ENCODE measurements at regions not wholly inside any gene's neighbourhood (a gene's known extent, or its start where the extent isn't known, plus 50 kb on each side); places are given as distances from the start of the nearest gene placed in this dataset.
"Not testable (repeated sequence)": the region's sequence is repeated elsewhere in the genome, so short reads cannot be mapped to it uniquely, and the experiment has no call there.

DNA sequence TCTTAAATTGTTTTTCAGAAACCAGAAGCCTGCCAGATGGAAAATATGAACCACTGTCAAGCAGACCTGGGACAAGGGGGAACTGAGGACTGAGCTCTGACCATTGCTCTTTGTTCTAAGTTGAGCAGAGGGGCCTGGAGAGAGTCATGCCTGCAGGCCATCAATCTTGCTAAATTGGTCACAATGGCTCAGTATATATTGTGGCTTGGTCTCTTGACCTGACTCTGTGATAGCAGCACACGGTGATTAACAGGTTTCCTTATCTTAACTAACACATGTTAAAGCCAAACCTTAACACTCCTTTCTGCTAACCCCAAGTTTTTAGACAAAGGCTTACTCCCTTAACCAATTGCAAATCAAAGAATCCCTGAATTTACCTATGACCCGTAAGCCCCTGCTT, 1281.2 kb upstream of the NUDT12 start:
- 43 to 100% methylated on average over 1 to 2 of the region's 2 CpGs for WGBS, 2 experiments (ENCODE audit: insufficient coverage in 1 of 2, insufficient read length in 1 of 2)

DNA sequence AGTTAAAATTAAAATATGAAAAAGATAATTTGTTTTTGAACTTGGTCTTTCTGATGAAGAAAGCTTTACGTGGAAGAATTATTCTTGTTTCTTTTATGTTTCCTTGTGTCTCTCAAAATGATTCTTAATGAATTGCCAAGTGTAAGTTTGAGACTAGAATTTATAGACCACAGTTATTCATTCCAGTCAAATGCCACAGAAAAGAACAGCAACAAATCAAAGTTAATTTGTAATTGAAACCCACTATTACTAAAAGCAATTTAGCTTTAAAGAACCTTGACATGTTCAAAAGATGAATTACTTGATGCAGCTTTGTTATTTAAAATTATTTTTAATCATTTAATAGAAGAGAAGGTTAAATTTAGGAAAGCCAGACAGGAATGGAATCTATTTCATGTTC, 1277.7 kb upstream of the NUDT12 start:
- Histone ChIP-seq H3K36me3 (ENCODE audit: control insufficient read depth, insufficient read depth, low read length) (no peaks in the 10 kb centered on the region), H3K4me3 (ENCODE audit: low read length) (no peak overlapping the region), H3K27me3 (ENCODE audit: control insufficient read depth, insufficient read depth, low read length, poor library complexity, severe bottlenecking) (no peaks in the 10 kb centered on the region), H3K27ac (ENCODE audit: low read depth, low read length) (no peak overlapping the region), H3K9me3 (ENCODE audit: control insufficient read depth, low read length) (no peaks in the 10 kb centered on the region), H3K4me1 (ENCODE audit: control insufficient read depth, insufficient read depth, low read length) (no peaks in the 10 kb centered on the region), H3K9ac (ENCODE audit: extremely low read depth, low read length, poor library complexity, severe bottlenecking) (no peak overlapping the region)
- 74% methylated on average over 1 of the region's 1 CpG; no CpG with 5 or more reads in 1 of the 2 experiments for WGBS, 2 experiments (ENCODE audit: insufficient coverage in 1 of 2, insufficient read length in 1 of 2)
- no peak for DNase-seq
- Mint-ChIP-seq H3K36me3 (ENCODE audit: low read depth) (no peaks in the 10 kb centered on the region), H3K9me3 (no peaks in the 10 kb centered on the region), H3K4me1 (peaks cover 10% of the 10 kb centered on the region), H3K4me3 (no peak overlapping the region), H3K27me3 (ENCODE audit: insufficient read depth) (no peaks in the 10 kb centered on the region), H3K27ac (no peak overlapping the region)
- TF ChIP-seq, protein P1, sequence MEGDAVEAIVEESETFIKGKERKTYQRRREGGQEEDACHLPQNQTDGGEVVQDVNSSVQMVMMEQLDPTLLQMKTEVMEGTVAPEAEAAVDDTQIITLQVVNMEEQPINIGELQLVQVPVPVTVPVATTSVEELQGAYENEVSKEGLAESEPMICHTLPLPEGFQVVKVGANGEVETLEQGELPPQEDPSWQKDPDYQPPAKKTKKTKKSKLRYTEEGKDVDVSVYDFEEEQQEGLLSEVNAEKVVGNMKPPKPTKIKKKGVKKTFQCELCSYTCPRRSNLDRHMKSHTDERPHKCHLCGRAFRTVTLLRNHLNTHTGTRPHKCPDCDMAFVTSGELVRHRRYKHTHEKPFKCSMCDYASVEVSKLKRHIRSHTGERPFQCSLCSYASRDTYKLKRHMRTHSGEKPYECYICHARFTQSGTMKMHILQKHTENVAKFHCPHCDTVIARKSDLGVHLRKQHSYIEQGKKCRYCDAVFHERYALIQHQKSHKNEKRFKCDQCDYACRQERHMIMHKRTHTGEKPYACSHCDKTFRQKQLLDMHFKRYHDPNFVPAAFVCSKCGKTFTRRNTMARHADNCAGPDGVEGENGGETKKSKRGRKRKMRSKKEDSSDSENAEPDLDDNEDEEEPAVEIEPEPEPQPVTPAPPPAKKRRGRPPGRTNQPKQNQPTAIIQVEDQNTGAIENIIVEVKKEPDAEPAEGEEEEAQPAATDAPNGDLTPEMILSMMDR (conservative IDR thresholded peaks at IDR 0.05) = no peak

More for the DNA sequence above, 1281.2 kb upstream of the NUDT12 start:
- Histone ChIP-seq H3K4me1 (ENCODE audit: control insufficient read depth, insufficient read depth, low read length) (peaks cover 4% of the 10 kb centered on the region), H3K9ac (ENCODE audit: extremely low read depth, low read length, poor library complexity, severe bottlenecking) (no peak overlapping the region), H3K27me3 (ENCODE audit: control insufficient read depth, insufficient read depth, low read length, poor library complexity, severe bottlenecking) (no peaks in the 10 kb centered on the region), H3K36me3 (ENCODE audit: control insufficient read depth, insufficient read depth, low read length) (no peaks in the 10 kb centered on the region), H3K9me3 (ENCODE audit: control insufficient read depth, low read length) (peaks cover 3% of the 10 kb centered on the region), H3K27ac (ENCODE audit: low read depth, low read length) (no peak overlapping the region), H3K4me3 (ENCODE audit: low read length) (no peak overlapping the region)
- Mint-ChIP-seq H3K27me3 (ENCODE audit: insufficient read depth) (no peaks in the 10 kb centered on the region), H3K27ac (no peak overlapping the region), H3K4me1 (peaks cover 29% of the 10 kb centered on the region), H3K9me3 (peaks cover 6% of the 10 kb centered on the region), H3K36me3 (ENCODE audit: low read depth) (no peaks in the 10 kb centered on the region), H3K4me3 (no peak overlapping the region)
- no peak for DNase-seq
- TF ChIP-seq, protein P1 (conservative IDR thresholded peaks at IDR 0.05) = no peak

DNA sequence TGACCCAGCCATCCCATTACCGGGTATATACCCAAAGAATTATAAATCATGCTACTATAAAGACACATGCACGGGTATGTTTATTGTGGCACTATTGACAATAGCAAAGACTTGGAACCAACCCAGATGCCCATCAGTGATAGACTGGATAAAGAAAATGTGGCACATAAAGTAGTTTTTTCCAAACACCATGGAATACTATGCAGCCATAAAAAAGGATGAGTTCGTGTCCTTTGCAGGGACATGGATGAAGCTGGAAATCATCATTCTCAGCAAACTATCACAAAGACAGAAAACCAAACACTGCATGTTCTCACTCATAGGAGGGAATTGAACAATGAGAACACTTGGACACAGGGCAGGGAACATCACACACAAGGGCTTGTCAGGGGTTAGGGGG, 1268.9 kb upstream of the NUDT12 start:
- not testable (repeated sequence) for H3K9ac ChIP-seq (ENCODE audit: extremely low read depth, low read length, poor library complexity, severe bottlenecking); H3K36me3 ChIP-seq (ENCODE audit: control insufficient read depth, insufficient read depth, low read length); H3K9me3 Mint-ChIP-seq; H3K4me3 ChIP-seq (ENCODE audit: low read length); H3K4me3 Mint-ChIP-seq; H3K4me1 Mint-ChIP-seq; H3K36me3 Mint-ChIP-seq (ENCODE audit: low read depth); H3K4me1 ChIP-seq (ENCODE audit: control insufficient read depth, insufficient read depth, low read length); H3K27ac Mint-ChIP-seq; H3K9me3 ChIP-seq (ENCODE audit: control insufficient read depth, low read length); DNase-seq; H3K27me3 ChIP-seq (ENCODE audit: control insufficient read depth, insufficient read depth, low read length, poor library complexity, severe bottlenecking); H3K27me3 Mint-ChIP-seq (ENCODE audit: insufficient read depth); H3K27ac ChIP-seq (ENCODE audit: low read depth, low read length)
- WGBS, 2 experiments (ENCODE audit: insufficient coverage in 1 of 2, insufficient read length in 1 of 2) = 92 to 95% methylated on average over 2 to 3 of the region's 3 CpGs

DNA sequence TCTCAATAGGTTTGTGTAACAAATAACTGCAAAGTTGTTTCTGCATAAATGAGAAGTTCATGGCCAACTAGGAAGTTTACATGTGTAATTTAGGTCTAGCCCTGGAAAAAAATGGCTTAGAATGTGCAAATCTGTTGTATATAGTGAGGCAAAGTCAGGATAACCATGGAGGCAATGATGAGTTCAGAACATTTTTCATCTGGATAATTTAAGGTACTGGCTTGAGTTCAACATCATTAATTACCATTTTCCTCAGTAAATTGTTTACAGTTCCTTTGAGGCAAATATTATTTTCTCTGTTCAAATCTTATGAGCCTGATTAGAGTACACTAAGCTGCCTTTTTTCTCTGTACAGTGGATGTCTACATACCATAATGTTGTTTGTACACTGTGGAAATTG, 1259.0 kb upstream of the NUDT12 start:
- TF ChIP-seq, protein P1 (conservative IDR thresholded peaks at IDR 0.05) = no peak
- Histone ChIP-seq H3K9ac (ENCODE audit: extremely low read depth, low read length, poor library complexity, severe bottlenecking) (no peak overlapping the region), H3K4me1 (ENCODE audit: control insufficient read depth, insufficient read depth, low read length) (no peaks in the 10 kb centered on the region), H3K27ac (ENCODE audit: low read depth, low read length) (no peak overlapping the region), H3K4me3 (ENCODE audit: low read length) (no peak overlapping the region), H3K36me3 (ENCODE audit: control insufficient read depth, insufficient read depth, low read length) (no peaks in the 10 kb centered on the region), H3K9me3 (ENCODE audit: control insufficient read depth, low read length) (no peaks in the 10 kb centered on the region), H3K27me3 (ENCODE audit: control insufficient read depth, insufficient read depth, low read length, poor library complexity, severe bottlenecking) (no peaks in the 10 kb centered on the region)
- Mint-ChIP-seq H3K9me3 (no peaks in the 10 kb centered on the region), H3K36me3 (ENCODE audit: low read depth) (no peaks in the 10 kb centered on the region), H3K4me3 (no peak overlapping the region), H3K27ac (no peak overlapping the region), H3K27me3 (ENCODE audit: insufficient read depth) (no peaks in the 10 kb centered on the region), H3K4me1 (no peaks in the 10 kb centered on the region)
- DNase-seq = no peak

Data from endodermal cell (in vitro differentiated cells).